Epithelial cell of esophagus (primary cell): ENCODE measurements at regions not wholly inside any gene's neighbourhood (a gene's known extent, or its start where the extent isn't known, plus 50 kb on each side); places are given as distances from the start of the nearest gene placed in this dataset.

Experiments used
- DNase-seq: peaks from one replicate; pipeline ENCODE4 v3.0.0; 2010; ENCODE audit warnings: low read depth
- H3K4me3 ChIP-seq: 2 replicates; pipeline ENCODE4 v1.5.1; 2011; ENCODE audit warnings: mild to moderate bottlenecking, low read length, control low read depth
- TF ChIP-seq, protein P1 (sequence below): IDR thresholded peaks from 2 replicates; pipeline ENCODE4 v1.5.1; 2011; ENCODE audit warnings: low read depth, mild to moderate bottlenecking, low read length, control low read depth, inconsistent platforms; ENCODE audit not compliant: insufficient read depth; ENCODE audit errors: missing control alignments

DNA sequence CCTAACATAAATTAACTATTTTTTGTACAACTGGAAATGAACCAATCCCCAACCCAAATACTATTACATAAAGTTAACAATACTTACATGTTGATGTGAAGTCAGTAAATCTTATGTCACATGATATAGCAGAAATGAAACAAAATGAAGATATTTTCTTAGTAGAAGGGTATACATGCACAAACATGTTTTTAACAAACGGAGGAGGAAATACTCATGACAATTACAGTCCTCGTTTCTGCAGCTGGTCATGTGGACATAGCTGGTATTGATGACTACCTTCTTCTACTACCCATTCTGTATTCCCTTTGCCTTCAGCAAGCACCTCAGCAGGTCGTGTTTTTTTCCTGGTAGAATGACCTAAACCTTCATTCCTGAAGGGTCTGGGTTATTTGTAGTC is 252.3 kb downstream of the HTR7 start:
- TF ChIP-seq, protein P1, sequence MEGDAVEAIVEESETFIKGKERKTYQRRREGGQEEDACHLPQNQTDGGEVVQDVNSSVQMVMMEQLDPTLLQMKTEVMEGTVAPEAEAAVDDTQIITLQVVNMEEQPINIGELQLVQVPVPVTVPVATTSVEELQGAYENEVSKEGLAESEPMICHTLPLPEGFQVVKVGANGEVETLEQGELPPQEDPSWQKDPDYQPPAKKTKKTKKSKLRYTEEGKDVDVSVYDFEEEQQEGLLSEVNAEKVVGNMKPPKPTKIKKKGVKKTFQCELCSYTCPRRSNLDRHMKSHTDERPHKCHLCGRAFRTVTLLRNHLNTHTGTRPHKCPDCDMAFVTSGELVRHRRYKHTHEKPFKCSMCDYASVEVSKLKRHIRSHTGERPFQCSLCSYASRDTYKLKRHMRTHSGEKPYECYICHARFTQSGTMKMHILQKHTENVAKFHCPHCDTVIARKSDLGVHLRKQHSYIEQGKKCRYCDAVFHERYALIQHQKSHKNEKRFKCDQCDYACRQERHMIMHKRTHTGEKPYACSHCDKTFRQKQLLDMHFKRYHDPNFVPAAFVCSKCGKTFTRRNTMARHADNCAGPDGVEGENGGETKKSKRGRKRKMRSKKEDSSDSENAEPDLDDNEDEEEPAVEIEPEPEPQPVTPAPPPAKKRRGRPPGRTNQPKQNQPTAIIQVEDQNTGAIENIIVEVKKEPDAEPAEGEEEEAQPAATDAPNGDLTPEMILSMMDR, result no peak
- no peak overlapping the region for H3K4me3 ChIP-seq
- peak; percentile 37 for DNase-seq

DNA sequence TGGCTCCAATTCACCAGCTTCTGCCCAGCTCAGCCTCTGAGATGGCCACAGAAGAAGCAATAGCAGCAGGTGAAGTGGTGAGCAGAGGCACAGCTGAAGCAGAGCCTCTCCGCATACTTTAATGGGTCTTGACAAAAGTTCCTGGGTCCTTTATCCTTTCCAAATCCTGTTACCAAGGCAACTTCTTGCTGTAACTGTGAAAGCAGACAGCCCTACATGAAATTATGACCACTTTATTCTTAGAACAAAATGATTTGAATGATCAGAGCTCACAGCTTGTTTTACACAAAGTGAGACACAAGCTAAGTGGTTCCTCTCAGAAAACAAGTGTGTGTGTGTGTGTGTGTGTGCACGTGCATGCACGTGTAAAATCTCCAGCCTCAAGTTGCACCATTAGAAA is 245.6 kb downstream of the HTR7 start:
- DNase-seq, result no peak
- TF ChIP-seq, protein P1, result no peak
- H3K4me3 ChIP-seq, result no peak overlapping the region

DNA sequence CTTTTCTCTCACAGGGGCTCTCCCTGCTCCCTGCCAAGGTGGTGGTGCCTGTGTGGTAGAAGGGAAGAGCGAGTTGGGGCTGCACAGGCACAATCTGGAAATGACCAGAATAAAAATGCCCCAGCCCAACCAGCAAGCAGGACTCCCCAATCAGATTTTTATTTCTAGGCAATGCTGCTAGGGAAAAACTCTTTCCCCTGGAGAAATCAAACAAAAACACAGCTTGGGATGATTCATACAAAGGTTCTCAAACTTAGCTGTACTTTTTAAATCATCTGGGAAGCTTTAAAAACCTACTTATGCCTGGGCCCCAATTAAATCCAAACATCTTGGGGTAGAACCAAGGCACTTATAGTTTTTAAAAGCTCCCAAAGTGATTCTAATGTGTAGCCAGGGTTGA is 243.2 kb downstream of the HTR7 start:
- TF ChIP-seq, protein P1, result no peak
- no peak for DNase-seq
- no peak overlapping the region for H3K4me3 ChIP-seq

DNA sequence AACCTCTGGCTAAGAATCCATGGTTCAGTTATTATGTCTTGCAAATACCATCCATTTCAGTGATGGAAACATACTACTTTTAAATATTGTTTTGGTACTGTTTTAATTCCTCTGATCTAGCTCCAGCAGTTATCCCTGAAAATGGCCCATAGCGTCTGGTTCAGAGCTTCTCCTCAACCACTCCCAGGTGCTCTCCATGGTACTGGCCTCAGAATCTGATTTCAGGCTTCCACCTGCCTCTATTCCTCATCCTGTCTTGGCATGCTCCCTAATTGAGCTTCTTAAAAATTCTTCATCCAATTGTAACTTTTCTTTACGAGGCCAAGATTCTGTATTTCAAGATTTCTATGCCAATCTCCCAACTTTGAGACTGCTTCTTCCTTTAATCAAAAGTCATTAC is 236.3 kb downstream of the HTR7 start:
- TF ChIP-seq, protein P1, result no peak
- H3K4me3 ChIP-seq, result no peak overlapping the region
- peak; percentile 49 for DNase-seq

DNA sequence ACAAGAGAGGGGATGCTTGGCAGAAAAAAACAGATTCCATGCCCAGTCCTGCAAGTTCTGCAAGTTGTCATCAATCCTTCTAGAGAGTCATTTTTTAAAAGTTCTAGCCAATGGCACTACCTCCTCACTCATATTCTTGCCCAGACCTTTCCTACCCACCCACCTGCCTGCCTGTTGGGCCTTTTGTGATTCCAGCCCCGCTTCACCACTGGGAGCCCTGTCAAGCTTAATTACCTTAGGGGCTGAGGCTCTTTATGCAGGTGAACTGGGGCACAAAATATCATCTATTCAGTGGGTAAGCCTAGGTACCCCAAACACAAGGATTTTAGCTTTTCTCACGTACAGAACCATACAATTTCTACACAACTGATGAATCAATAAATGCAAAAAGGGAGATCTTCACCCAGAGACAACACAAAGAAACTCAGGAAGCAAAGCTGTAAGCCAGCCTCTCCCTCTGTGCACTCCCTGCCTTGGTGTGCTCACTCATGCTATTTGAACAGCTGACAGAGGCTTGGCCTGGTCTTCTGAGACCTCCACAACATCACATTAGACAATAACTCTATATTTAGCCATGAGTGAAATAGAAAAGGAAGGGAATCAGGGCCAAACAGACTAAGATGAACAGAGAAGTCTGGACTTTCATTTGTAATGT is 222.6 kb downstream of the HTR7 start:
- DNase-seq, result no peak
- TF ChIP-seq, protein P1, result no peak
- no peak overlapping the region for H3K4me3 ChIP-seq

DNA sequence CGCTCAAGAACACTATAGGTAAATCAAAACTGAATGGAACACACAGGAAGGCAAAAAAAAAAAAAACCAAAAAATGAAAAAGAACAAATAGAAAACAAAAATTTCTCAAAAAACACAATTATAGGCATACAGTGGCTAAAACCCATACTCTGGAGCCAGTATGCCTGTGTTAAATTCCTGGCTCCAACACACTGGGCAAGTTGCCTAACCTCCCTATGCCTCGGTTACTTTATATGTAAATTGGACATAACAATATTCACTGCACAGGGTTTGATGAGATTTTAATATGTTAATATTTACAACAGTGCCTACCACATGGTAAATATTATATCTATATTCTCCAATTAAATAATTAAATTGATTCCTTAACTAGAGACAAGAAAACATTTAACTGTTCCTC is 217.1 kb downstream of the HTR7 start:
- TF ChIP-seq, protein P1, result no peak
- no peak overlapping the region for H3K4me3 ChIP-seq
- no peak for DNase-seq

DNA sequence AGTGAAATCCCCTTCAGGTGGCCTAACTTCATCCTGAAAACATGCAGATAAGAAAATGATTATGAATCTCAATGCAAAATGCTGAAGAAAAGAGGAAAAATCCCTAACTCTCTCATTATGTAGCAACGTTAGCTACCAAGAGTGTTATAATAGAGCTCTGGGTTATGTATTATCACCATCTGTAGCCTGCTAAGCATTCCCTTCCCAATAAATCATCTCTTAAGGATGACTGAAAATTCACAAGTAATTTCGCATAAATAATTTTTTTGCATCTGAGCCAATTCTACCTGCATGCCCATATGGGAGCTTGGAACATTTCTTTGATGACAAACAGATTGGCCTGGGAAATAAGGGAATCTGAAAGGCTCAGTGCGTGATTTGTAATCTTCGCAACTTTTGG is 216.1 kb downstream of the HTR7 start:
- DNase-seq, result no peak
- TF ChIP-seq, protein P1, result no peak
- H3K4me3 ChIP-seq, result no peak overlapping the region
